ENCODE measurements at regions not wholly inside any gene's neighbourhood (a gene's known extent, or its start where the extent isn't known, plus 50 kb on each side); places are given as distances from the start of the nearest gene placed in this dataset.

DNA sequence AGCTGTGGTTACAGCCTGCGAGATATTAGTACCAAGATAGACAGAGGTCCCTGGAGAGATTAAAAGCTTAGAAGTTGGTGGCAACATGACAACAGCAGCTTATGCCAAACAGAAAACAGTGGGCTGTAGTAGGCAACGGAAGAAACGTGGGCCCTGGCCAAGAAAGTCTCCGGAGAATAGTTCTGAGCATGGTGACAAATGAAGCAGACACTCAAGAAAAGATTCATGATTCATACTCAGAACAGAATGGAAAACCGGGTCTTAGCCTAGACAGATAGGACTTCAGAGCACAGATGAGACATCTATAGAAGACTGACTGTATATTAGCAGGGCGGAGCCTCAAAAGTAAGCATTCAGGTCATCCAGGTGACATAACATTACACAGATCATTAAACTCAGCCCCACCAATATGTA lies 727.4 kb downstream of the ETS1 start:
- no peaks in the 10 kb centered on the region for H3K9me1 ChIP-seq (replicated peaks; ENCODE audit: control insufficient read depth, extremely low read depth, insufficient read depth, low read length)
- dilution Hi-C loops (cut with MboI; ENCODE audit: extremely low pct_ligation_motif_present, low sequenced_read_pairs) (no loop called here), intact Hi-C loops (cut with micrococcal nuclease) (no loop called here)
- no peaks in the 10 kb centered on the region for H3K36me3 ChIP-seq (ENCODE audit: control insufficient read depth in 2 of 2, extremely low read depth in 1 of 2, insufficient read depth in 2 of 2, low read length in 2 of 2)
- H3K4me2 ChIP-seq (ENCODE audit: insufficient read depth, low read length): no peak overlapping the region
- H3K27me3 ChIP-seq (ENCODE audit: control insufficient read depth in 2 of 2, insufficient read depth in 2 of 2, low read length in 2 of 2): no peaks in the 10 kb centered on the region
- DNase-seq (ENCODE audit: low read depth, low spot score) (no peak), FAIRE-seq (no peak)
- no TSS peak for BruUV-seq (replicated peaks)
- H3K4me1 ChIP-seq (ENCODE audit: control insufficient read depth, extremely low read depth, insufficient read depth, low read length): no peaks in the 10 kb centered on the region
- ChIA-PET CTCF (no interaction called here), POLR2A (no interaction called here)
- H3K79me2 ChIP-seq (ENCODE audit: control insufficient read depth, insufficient read depth, low read length): no peaks in the 10 kb centered on the region
- H3K27ac ChIP-seq (ENCODE audit: insufficient read depth, low read depth, low read length): no peak overlapping the region
- H3K9ac ChIP-seq (replicated peaks; ENCODE audit: extremely low read depth, insufficient read depth, low read length): no peak overlapping the region
- H3K9me3 ChIP-seq (replicated peaks; ENCODE audit: control insufficient read depth, insufficient read depth, low read length): no peaks in the 10 kb centered on the region
- H3K4me3 ChIP-seq (replicated peaks in 1 of 3; ENCODE audit: insufficient read depth in 1 of 3, low read depth in 1 of 3, low read length in 3 of 3): no peak overlapping the region
- TF ChIP-seq EZH2 (IDR thresholded peaks at IDR 0.05; ENCODE audit: borderline replicate concordance, low read depth, low read length, severe bottlenecking) (no peak), MYC (IDR thresholded peaks at IDR 0.05; ENCODE audit: low read depth, low read length) (no peak), JUN (IDR thresholded peaks at IDR 0.05; ENCODE audit: borderline replicate concordance, insufficient read depth, insufficient read length, low read depth) (no peak), POLR2AphosphoS5 (IDR thresholded peaks at IDR 0.05; ENCODE audit: insufficient read depth, low read depth, low read length) (no peak), FOS (IDR thresholded peaks at IDR 0.05; ENCODE audit: borderline replicate concordance, insufficient read depth, low read length) (no peak), POLR2A (IDR thresholded peaks at IDR 0.05; ENCODE audit: low read depth, low read length) (no peak), GATA2 (IDR thresholded peaks at IDR 0.05; ENCODE audit: insufficient read depth, insufficient read length, low read depth, low read length) (no peak)
- TF ChIP-seq, protein P1, sequence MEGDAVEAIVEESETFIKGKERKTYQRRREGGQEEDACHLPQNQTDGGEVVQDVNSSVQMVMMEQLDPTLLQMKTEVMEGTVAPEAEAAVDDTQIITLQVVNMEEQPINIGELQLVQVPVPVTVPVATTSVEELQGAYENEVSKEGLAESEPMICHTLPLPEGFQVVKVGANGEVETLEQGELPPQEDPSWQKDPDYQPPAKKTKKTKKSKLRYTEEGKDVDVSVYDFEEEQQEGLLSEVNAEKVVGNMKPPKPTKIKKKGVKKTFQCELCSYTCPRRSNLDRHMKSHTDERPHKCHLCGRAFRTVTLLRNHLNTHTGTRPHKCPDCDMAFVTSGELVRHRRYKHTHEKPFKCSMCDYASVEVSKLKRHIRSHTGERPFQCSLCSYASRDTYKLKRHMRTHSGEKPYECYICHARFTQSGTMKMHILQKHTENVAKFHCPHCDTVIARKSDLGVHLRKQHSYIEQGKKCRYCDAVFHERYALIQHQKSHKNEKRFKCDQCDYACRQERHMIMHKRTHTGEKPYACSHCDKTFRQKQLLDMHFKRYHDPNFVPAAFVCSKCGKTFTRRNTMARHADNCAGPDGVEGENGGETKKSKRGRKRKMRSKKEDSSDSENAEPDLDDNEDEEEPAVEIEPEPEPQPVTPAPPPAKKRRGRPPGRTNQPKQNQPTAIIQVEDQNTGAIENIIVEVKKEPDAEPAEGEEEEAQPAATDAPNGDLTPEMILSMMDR (IDR thresholded peaks at IDR 0.05; ENCODE audit: extremely low read depth in 1 of 2, insufficient read depth in 1 of 2, low read depth in 1 of 2, low read length in 2 of 2): no peak
- TF ChIP-seq, protein P2, sequence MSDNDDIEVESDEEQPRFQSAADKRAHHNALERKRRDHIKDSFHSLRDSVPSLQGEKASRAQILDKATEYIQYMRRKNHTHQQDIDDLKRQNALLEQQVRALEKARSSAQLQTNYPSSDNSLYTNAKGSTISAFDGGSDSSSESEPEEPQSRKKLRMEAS (IDR thresholded peaks at IDR 0.05; ENCODE audit: insufficient read depth, insufficient read length): no peak
- no peaks in the 10 kb centered on the region for H4K20me1 ChIP-seq (replicated peaks; ENCODE audit: control insufficient read depth, extremely low read depth, insufficient read depth, low read length)
- no peak overlapping the region for H2AFZ ChIP-seq (ENCODE audit: low read depth, low read length)

Measured in endothelial cell of umbilical vein (primary cell).